AG09309 (cell line): ENCODE measurements at regions not wholly inside any gene's neighbourhood (a gene's known extent, or its start where the extent isn't known, plus 50 kb on each side); places are given as distances from the start of the nearest gene placed in this dataset.
A peak's percentile ranks its signal among the peaks of the same experiment; 100 is the strongest.
"Not testable (repeated sequence)": the region's sequence is repeated elsewhere in the genome, so short reads cannot be mapped to it uniquely, and the experiment has no call there.

Experiments
- DNase-seq: peaks from one replicate; pipeline ENCODE4 v3.0.0-alpha.2; 2010; ENCODE audit warnings: low read depth
- H3K4me3 ChIP-seq: 2 replicates; pipeline ENCODE4 v1.5.1; 2011; ENCODE audit warnings: mild to moderate bottlenecking, low read depth, low read length, moderate library complexity; ENCODE audit not compliant: control insufficient read depth
- CTCF ChIP-seq: IDR thresholded peaks from 2 replicates; pipeline ENCODE4 v1.5.1; 2011; ENCODE audit warnings: mild to moderate bottlenecking, low read depth, low read length, inconsistent platforms; ENCODE audit not compliant: insufficient read depth, control insufficient read depth; ENCODE audit errors: missing control alignments

- no peak for TF ChIP-seq CTCF
- H3K4me3 ChIP-seq, result no peak overlapping the region
- DNase-seq, result no peak
These were observed 1644.8 kb upstream of the PCDH7 start for GRCh38 chr4:29075366-29075765.

GRCh38 chr4:29079260-29079659 is 1640.9 kb upstream of the PCDH7 start:
- H3K4me3 ChIP-seq, result no peak overlapping the region
- no peak for TF ChIP-seq CTCF
- no peak for DNase-seq

GRCh38 chr4:29081234-29081955 is 1638.8 kb upstream of the PCDH7 start:
- no peak overlapping the region for H3K4me3 ChIP-seq
- DNase-seq, result no peak
- peak; percentile 32 for TF ChIP-seq CTCF

GRCh38 chr4:29082684-29083083 is 1637.5 kb upstream of the PCDH7 start:
- TF ChIP-seq CTCF, result no peak
- no peak overlapping the region for H3K4me3 ChIP-seq
- DNase-seq, result no peak

- no peak for TF ChIP-seq CTCF
- no peak for DNase-seq
- no peak overlapping the region for H3K4me3 ChIP-seq
These were observed 1634.4 kb upstream of the PCDH7 start for GRCh38 chr4:29085748-29086147.

GRCh38 chr4:29104694-29105093 is 1615.5 kb upstream of the PCDH7 start:
- DNase-seq, result no peak
- no peak for TF ChIP-seq CTCF
- H3K4me3 ChIP-seq, result no peak overlapping the region

- no peak for TF ChIP-seq CTCF
- H3K4me3 ChIP-seq, result no peak overlapping the region
- no peak for DNase-seq
These were observed 1606.2 kb upstream of the PCDH7 start for GRCh38 chr4:29113960-29114359.

GRCh38 chr4:29117231-29117722 is 1602.9 kb upstream of the PCDH7 start:
- DNase-seq, H3K4me3 ChIP-seq: not testable (repeated sequence)
